HEK293T (cell line): ENCODE measurements at regions not wholly inside any gene's neighbourhood (a gene's known extent, or its start where the extent isn't known, plus 50 kb on each side); places are given as distances from the start of the nearest gene placed in this dataset.

Source experiments
- ARNT ChIP-seq: fragments of 450-650 bp; IDR thresholded peaks from 2 replicates; pipeline ENCODE4 v1.6.1; 2017; ENCODE audit warnings: mild to moderate bottlenecking
- BHLHE40 ChIP-seq: fragments of 450-650 bp; IDR thresholded peaks from 2 replicates; pipeline ENCODE4 v1.6.1; 2016; ENCODE audit warnings: mild to moderate bottlenecking, moderate library complexity, borderline replicate concordance
- ELF4 ChIP-seq: fragments of 450-650 bp; IDR thresholded peaks from 2 replicates; pipeline ENCODE4 v1.6.1; 2017; ENCODE audit warnings: antibody characterized with exemption
- FOXA1 ChIP-seq: fragments of 450-650 bp; IDR thresholded peaks from 2 replicates; pipeline ENCODE4 v1.6.1; 2016; ENCODE audit warnings: mild to moderate bottlenecking
- FOXM1 ChIP-seq: fragments of 450-650 bp; IDR thresholded peaks from 2 replicates; pipeline ENCODE4 v1.6.1; 2017; ENCODE audit warnings: mild to moderate bottlenecking, borderline replicate concordance
- HDGF ChIP-seq: fragments of 450-650 bp; IDR thresholded peaks from 2 replicates; pipeline ENCODE4 v1.6.1; 2017; ENCODE audit warnings: antibody characterized with exemption, borderline replicate concordance
- L3MBTL2 ChIP-seq: fragments of 450-650 bp; conservative IDR thresholded peaks from 2 replicates; pipeline ENCODE4 v1.6.1; 2016; ENCODE audit warnings: mild to moderate bottlenecking
- LEF1 ChIP-seq: fragments of 450-650 bp; IDR thresholded peaks from 2 replicates; pipeline ENCODE4 v1.6.1; 2017; ENCODE audit warnings: mild to moderate bottlenecking, borderline replicate concordance
- NFRKB ChIP-seq: fragments of 450-650 bp; IDR thresholded peaks from 2 replicates; pipeline ENCODE4 v1.6.1; 2016; ENCODE audit warnings: mild to moderate bottlenecking, moderate library complexity
- SP1 ChIP-seq: fragments of 450-650 bp; IDR thresholded peaks from 2 replicates; pipeline ENCODE4 v1.6.1; 2017
- SUZ12 ChIP-seq: fragments of 450-650 bp; IDR thresholded peaks from 2 replicates; pipeline ENCODE4 v1.6.1; 2016; ENCODE audit warnings: mild to moderate bottlenecking
- TARDBP ChIP-seq: fragments of 450-650 bp; IDR thresholded peaks from 2 replicates; pipeline ENCODE4 v1.6.1; 2016
- ZNF384 ChIP-seq: fragments of 450-650 bp; IDR thresholded peaks from 2 replicates; pipeline ENCODE4 v1.6.1; 2016
- TF ChIP-seq, protein P1 (sequence below): fragments of 450-650 bp; IDR thresholded peaks from 2 replicates; pipeline ENCODE4 v1.6.1; 2016

DNA sequence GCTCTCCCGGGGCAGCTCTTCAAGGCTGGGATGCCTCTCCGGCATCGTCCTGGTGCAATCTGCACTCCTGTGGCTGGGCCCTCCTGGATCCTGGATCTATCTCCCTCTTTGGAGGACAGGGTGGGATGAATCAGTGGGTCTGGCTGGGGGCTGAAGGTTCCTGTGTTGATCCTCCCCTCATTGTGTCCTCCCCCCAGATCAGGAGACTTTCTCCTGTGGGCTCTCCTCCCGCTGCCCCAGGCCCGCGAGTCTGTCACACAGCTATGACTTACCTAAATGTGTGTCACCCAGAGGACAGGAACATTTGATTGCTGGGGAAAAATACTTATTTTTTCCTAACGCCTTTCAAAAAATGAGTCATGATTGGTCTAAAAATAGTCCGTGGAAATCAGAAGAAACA is 106.8 kb upstream of the NECTIN1 start:
- TF ChIP-seq BHLHE40 (no peak), L3MBTL2 (no peak), NFRKB (no peak), SUZ12 (no peak), TARDBP (no peak), ARNT (no peak), ELF4 (no peak), LEF1 (no peak), SP1 (no peak), FOXA1 (no peak), HDGF (no peak), FOXM1 (no peak), ZNF384 (no peak)
- TF ChIP-seq, protein P1, sequence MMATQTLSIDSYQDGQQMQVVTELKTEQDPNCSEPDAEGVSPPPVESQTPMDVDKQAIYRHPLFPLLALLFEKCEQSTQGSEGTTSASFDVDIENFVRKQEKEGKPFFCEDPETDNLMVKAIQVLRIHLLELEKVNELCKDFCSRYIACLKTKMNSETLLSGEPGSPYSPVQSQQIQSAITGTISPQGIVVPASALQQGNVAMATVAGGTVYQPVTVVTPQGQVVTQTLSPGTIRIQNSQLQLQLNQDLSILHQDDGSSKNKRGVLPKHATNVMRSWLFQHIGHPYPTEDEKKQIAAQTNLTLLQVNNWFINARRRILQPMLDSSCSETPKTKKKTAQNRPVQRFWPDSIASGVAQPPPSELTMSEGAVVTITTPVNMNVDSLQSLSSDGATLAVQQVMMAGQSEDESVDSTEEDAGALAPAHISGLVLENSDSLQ: no peak
